GM19238 (cell line): ENCODE measurements at regions not wholly inside any gene's neighbourhood (a gene's known extent, or its start where the extent isn't known, plus 50 kb on each side); places are given as distances from the start of the nearest gene placed in this dataset.

Experiments used
- DNase-seq: peaks from one replicate; pipeline ENCODE4 v3.0.0; 2011; ENCODE audit warnings: low spot score; ENCODE audit not compliant: insufficient read length

DNA sequence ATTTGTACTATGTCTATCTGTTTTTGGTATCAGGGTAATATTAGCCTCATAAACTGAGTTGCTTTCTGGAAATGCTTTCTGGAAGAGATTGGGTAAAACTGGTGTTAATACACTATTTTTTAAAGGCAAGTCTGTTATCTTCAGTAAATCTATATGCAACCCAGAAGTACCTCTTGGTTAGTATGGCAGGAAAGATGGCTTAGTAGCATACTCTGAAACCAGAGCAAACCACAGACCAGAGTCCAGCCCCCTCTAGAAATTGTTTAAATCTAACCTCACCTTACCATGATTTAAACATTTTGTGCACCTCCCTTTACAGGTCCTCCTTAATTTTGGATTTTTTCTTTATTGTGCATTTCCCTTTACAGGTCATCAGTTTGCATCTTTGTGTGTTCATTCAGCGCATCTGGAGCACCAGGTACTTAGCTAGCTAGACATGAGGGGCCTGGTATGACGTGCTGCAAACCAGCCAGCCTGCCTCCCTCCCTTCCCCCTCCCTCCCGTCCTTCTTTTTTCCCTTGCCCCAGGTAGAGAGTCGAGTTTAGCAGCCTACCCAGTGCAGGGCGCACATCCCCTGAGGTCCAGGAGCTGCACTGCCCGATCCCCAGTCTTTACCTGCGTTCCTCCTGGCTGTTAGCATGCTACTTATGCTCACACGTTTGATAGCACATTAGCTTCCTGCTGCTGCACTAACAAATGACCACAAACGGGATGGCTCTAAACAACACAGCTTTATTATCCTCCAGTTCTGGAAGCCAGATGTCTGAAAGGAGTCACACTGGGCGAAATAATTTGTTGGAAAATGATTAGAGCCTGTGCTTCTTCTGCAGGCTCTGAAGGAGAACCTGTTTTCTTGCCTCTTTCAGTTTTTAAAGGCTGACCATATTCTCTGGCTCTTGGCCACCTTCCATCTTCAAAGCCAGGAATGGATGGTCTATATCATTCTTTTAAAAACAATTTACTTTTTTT is 299.9 kb upstream of the HABP2 start:
- no peak for DNase-seq

GRCh38 chr10:113259576-113260226 is 293.2 kb upstream of the HABP2 start:
- DNase-seq: no peak

- DNase-seq: no peak
Measured at GRCh38 chr10:113261161-113261560, 291.7 kb upstream of the HABP2 start.

DNA sequence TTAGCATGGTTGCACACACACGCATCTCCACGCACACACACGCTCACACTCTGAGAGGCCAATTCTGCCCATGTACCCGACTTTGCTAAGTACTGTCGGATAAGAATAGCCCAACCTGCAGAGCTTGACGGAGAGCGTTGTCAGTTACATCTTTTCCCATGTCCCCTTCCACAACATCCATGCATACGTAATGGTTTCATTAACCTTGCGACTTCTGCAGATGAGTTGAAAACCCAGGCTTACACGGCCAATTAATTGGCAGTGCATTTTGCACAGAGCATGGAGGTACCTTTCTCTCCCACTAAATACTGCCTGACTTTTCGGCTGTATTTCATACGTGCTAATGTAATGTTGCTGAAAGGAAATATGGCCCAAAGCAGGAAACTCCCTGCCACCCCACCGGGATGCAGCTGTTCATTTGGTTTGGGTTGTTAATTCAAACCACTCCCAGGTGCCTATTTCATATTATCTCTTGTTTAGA is 291.2 kb upstream of the HABP2 start:
- DNase-seq: no peak

DNA sequence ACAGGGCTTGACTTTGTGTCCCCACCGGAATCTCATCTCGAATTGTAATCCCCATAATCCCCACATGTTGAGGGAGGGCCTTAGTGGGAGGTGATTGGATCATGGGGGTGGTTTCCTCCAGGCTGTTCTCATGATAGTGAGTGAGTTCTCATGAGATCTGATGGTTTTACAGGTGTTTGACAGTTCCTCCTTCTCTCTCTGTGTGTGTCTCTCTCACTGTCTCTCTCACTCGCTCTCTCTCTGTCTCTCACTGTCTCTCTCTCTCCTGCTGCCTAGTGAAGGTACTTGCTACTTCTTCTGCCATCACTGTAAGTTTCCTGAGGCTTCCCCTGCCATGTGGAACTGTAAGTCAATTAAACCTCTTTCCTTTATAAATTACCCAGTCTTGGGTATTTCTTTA is 289.8 kb upstream of the HABP2 start:
- DNase-seq: no peak

GRCh38 chr10:113264333-113265131 is 288.3 kb upstream of the HABP2 start:
- DNase-seq: no peak

DNA sequence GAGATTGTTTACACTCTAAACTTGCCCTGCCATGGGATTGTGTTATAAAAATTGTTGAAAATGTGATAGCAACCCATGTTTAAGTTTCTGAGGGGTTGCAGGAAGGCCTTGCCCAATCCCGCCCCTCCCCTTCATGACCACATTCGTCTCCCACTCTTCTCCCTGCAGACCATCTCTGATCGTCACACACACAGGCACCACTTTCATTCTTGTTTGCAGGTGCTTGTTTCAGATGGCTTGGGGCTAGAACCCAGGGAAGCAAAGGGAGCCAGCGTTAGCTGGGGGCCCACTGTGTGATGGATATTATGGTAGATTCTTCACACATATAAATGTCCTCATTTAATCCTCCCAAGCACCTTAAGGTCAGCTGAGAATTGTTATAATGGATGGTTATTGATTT is 286.7 kb upstream of the HABP2 start:
- DNase-seq: no peak

DNA sequence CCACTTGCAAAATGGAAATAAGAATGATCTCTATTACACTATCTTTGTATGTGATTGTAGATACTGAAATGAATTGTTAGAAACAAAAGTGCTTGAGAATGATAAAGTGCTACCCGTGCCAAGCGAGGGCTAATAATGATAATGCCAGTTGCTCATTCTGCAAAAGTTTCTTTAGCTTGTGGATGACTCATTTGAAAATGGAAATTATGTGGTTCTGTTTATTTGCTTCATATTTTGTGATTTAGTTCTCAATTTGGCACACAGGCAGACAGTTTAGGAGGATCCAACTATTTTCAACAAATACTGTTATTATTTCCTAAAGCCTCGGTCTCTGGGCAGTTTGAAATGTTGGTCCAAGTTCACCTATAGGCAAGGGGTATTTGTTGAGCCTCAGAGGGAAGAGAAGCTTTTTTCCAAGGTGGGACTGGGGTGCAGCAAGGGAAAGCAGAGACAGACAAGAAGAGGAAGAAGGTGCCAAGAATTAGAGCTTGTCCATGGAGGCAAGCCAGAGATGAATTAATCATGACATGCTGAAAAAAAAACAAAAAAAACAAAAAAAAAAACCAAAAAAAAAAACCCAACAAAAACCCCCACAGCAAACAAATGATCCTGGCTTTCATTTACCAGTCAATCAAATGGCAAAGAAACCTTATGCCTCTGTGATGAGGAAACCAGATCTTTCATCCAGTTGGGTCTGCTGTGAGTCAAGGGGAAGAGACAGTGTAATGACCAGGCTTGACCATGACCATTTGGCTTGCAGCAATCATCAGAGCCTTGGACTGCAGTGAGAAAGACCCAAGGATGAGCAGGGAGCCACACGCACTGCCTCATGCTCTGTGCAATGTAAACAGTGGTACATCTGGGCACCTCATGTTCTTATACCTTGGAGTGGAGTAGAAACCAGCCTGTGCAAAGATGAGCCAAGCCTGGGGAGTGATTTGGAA is 285.0 kb upstream of the HABP2 start:
- DNase-seq: no peak

- DNase-seq: no peak
Measured at GRCh38 chr10:113269333-113269732, 283.5 kb upstream of the HABP2 start.

- no peak for DNase-seq
Measured at GRCh38 chr10:113272511-113272910, 280.3 kb upstream of the HABP2 start.

- no peak for DNase-seq
Measured at GRCh38 chr10:113273181-113274163, 279.4 kb upstream of the HABP2 start.

- no peak for DNase-seq
Measured at GRCh38 chr10:113274176-113274829, 278.6 kb upstream of the HABP2 start.

DNA sequence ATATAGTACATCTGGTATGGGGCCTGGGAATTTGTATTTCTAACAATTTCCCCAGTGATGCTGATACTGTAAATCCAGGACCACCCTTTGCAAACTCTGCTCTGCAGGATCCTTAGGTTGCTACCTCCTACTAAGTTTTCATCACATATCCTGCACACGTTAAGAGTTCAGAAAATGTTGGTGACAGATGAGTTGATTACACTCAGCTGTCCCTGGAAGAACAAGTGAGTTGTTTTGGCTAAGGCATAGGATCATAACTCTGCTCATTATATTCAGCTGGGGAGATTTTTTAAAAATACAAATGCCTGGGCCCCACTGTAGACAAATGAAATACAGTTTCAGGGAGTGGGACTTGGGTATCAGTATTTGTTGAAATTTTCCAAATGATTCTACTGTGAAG is 274.6 kb upstream of the HABP2 start:
- DNase-seq: no peak

DNA sequence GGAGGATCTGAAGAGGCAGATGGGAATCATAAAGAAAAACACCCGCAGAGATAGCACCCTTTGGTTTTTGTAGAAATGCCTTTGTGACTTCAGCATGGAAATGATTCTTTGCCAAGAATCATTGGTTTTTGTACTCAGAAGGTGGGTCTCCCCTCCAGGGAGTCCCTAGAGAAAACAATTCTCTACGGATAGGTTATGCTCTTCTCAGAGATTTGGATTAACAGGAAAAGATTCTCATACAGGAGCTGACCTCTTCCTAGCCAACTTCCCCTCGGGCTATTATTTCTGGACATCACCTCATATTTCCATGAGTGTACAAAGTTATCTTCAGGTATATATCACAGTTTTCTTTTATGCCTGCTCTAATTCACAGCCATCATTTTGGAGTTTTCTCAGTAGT is 274.2 kb upstream of the HABP2 start:
- DNase-seq: no peak

GRCh38 chr10:113279262-113279661 is 273.6 kb upstream of the HABP2 start:
- DNase-seq: no peak

- DNase-seq: no peak
Measured at GRCh38 chr10:113282564-113282963, 270.3 kb upstream of the HABP2 start.

- no peak for DNase-seq
Measured at GRCh38 chr10:113283189-113283588, 269.7 kb upstream of the HABP2 start.

- DNase-seq: no peak
Measured at GRCh38 chr10:113284635-113285034, 268.2 kb upstream of the HABP2 start.

DNA sequence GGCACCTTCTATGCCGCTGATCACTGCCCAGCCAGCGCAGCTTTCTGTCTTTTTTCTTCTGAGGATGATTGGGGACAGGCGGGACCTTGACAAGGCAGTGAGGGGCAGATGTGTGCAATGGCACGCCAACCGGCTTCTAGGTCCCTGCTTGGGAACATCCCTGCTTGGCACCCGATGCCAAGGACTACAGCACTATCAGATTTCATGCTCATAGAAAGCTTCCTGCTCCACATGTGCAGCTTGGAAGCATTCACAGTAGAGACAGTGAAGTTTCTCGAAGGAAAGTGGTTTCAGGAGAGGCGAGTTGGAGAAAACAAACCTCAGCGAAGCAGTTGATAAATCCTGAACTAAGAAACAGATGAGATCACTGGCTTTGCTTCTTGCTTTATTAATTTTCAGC is 267.5 kb upstream of the HABP2 start:
- DNase-seq: no peak
